ENCODE measurements at regions not wholly inside any gene's neighbourhood (a gene's known extent, or its start where the extent isn't known, plus 50 kb on each side); places are given as distances from the start of the nearest gene placed in this dataset.
A peak's percentile ranks its signal among the peaks of the same experiment; 100 is the strongest.

DNA sequence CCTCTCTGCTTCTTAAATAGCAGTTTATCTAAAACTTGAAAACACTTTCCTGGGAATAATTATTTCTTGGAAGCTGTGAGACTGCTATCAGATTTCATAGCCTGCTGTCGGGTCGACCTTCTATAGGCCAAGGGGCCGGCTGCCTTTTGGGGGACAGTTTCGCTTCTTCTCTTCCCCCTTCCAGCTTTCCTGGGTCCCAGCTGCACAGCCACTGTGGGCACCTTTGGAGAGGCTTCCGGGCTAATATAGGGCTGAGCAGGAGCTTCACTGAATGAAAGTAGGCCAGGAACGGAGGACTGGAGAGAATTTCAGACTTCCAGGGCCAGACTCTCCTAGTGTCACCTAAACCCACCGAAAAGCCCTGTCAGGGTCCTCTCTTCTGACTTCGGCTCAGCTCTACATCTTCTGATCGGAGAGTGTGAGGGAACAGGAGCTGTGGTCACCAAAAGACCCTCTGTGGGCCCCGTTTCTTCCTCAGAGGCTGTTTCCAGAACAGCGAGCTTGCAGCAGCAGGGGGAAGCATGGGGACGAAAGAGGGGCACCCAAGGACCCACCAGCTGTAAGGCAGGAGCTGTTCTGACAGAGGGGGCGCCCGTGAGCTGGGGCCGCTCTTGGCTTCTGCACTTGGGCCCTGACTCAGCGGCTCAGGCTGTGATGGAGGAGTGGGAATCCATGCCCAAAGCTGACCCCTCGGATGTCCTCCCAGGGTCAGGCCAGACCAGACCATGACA, 620.6 kb downstream of the BCOR start:
- peak overlapping the region in 1 of 3 donors; percentile 78 for H3K27ac Mint-ChIP-seq
- DNase-seq (no peak), ATAC-seq (ENCODE audit: low read depth in 2 of 2) (no peak)
- no peaks in the 10 kb centered on the region for H3K36me3 Mint-ChIP-seq
- Histone ChIP-seq H3K27ac (ENCODE audit: insufficient read depth, low read length, poor library complexity, severe bottlenecking) (no peak overlapping the region), H3K4me1 (ENCODE audit: control insufficient read depth, insufficient read depth, low read length, poor library complexity, severe bottlenecking) (no peaks in the 10 kb centered on the region), H3K27me3 (ENCODE audit: control insufficient read depth, insufficient read depth, low read length) (no peaks in the 10 kb centered on the region), H3K36me3 (ENCODE audit: control insufficient read depth, insufficient read depth, low read length) (no peaks in the 10 kb centered on the region), H3K4me3 (ENCODE audit: low read depth, low read length) (no peak overlapping the region), H3K9me3 (ENCODE audit: control insufficient read depth in 2 of 2, low read length in 2 of 2) (no peaks in the 10 kb centered on the region)
- peaks cover 0 to 11% (median 0%) of the 10 kb centered on the region in 4 donors for H3K4me1 Mint-ChIP-seq
- no peak overlapping the region for H3K4me3 Mint-ChIP-seq
- H3K27me3 Mint-ChIP-seq = peaks cover 3% of the 10 kb centered on the region
- H3K9me3 Mint-ChIP-seq = peaks cover 0 to 2% (median 0%) of the 10 kb centered on the region in 7 donors

DNA sequence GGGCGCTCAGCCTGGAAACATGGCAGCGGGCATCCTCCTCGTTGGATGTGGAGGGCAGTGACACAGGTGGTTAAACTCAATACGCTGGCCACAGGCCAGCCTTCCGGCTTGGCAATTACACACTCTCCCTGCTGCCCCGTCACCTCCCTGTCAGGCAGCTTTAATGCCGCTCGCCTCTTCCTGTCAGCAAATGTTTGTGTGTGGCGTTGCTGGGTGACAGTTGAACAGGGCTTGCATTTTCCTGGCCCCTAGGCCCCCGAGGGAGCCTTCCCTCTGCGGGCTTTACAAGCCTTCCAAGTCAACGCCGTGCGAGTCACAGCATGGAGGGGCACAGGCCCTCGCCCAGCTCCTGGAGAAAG, 620.0 kb downstream of the BCOR start:
- Mint-ChIP-seq H3K4me1 (peaks cover 0 to 11% (median 0%) of the 10 kb centered on the region in 4 donors), H3K36me3 (no peaks in the 10 kb centered on the region), H3K27me3 (peaks cover 6% of the 10 kb centered on the region), H3K27ac (peak overlapping the region in 2 of 3 donors; percentile 78 to 87), H3K4me3 (peak overlapping the region in 1 of 4 donors; percentile 3), H3K9me3 (peaks cover 0 to 2% (median 0%) of the 10 kb centered on the region in 7 donors)
- ATAC-seq (ENCODE audit: low read depth in 2 of 2) (peak; percentile 50 to 58), DNase-seq (peak in 2 of 3 donors; percentile 7 to 44)
- no peak overlapping the region for H3K27ac ChIP-seq (ENCODE audit: insufficient read depth, low read length, poor library complexity, severe bottlenecking)
- no peaks in the 10 kb centered on the region for H3K4me1 ChIP-seq (ENCODE audit: control insufficient read depth, insufficient read depth, low read length, poor library complexity, severe bottlenecking)
- H3K36me3 ChIP-seq (ENCODE audit: control insufficient read depth, insufficient read depth, low read length) = no peaks in the 10 kb centered on the region
- no peak overlapping the region for H3K4me3 ChIP-seq (ENCODE audit: low read depth, low read length)
- H3K27me3 ChIP-seq (ENCODE audit: control insufficient read depth, insufficient read depth, low read length) = no peaks in the 10 kb centered on the region
- no peaks in the 10 kb centered on the region for H3K9me3 ChIP-seq (ENCODE audit: control insufficient read depth in 2 of 2, low read length in 2 of 2)

DNA sequence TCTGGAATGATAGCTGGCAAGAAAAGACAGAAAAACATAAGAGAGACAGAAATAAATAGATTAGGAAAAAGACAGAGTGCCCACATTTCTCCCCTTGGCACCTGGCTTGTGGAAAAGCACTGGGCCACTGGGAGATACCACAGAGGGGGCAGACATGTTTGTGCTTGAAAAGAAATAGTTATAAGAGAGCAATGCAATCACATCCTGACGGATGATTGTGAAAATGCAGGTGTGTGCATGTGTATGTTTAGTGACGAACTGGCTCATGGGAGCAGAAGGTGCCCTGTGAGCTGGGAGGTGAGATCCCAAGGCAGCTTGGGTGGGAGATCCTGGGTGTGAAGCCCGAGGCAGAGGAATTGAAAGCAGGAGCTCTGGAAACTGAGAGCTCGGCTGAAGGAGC, 617.9 kb downstream of the BCOR start:
- H3K4me1 Mint-ChIP-seq = peaks cover 0 to 9% (median 0%) of the 10 kb centered on the region in 4 donors
- no peak for ATAC-seq (ENCODE audit: low read depth in 2 of 2)
- H3K27ac Mint-ChIP-seq = no peak overlapping the region
- no peak overlapping the region for H3K27ac ChIP-seq (ENCODE audit: insufficient read depth, low read length, poor library complexity, severe bottlenecking)
- H3K36me3 ChIP-seq (ENCODE audit: control insufficient read depth, insufficient read depth, low read length) = no peaks in the 10 kb centered on the region
- H3K4me3 Mint-ChIP-seq = no peak overlapping the region
- H3K27me3 Mint-ChIP-seq = peaks cover 6% of the 10 kb centered on the region
- H3K36me3 Mint-ChIP-seq = no peaks in the 10 kb centered on the region
- no peaks in the 10 kb centered on the region for H3K27me3 ChIP-seq (ENCODE audit: control insufficient read depth, insufficient read depth, low read length)
- H3K4me3 ChIP-seq (ENCODE audit: low read depth, low read length) = no peak overlapping the region
- no peak for DNase-seq
- H3K4me1 ChIP-seq (ENCODE audit: control insufficient read depth, insufficient read depth, low read length, poor library complexity, severe bottlenecking) = no peaks in the 10 kb centered on the region
- peaks cover 0 to 2% (median 0%) of the 10 kb centered on the region in 7 donors for H3K9me3 Mint-ChIP-seq
- H3K9me3 ChIP-seq (ENCODE audit: control insufficient read depth in 2 of 2, low read length in 2 of 2) = no peaks in the 10 kb centered on the region

DNA sequence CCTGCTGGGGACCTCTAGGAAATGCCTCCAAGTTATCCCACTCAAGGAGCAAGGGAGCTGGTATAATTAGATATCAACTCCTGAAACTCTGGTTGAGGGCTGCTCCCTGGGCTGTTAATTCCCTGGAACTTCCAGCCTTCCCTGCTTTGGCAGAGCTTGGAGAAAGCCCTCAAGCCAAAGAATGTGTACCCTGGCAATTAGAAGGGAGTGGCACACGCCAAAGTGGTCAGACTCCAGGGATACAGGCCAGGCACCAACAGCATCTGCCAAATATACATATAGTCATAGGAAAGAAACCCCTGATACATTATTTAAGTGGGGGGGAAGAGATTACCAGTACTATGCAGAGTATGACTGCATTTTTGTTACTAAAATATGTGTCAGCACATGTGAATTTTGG, 616.8 kb downstream of the BCOR start:
- H3K36me3 ChIP-seq (ENCODE audit: control insufficient read depth, insufficient read depth, low read length) = no peaks in the 10 kb centered on the region
- Mint-ChIP-seq H3K27ac (no peak overlapping the region), H3K9me3 (peaks cover 0 to 2% (median 0%) of the 10 kb centered on the region in 7 donors), H3K27me3 (peaks cover 6% of the 10 kb centered on the region), H3K4me3 (no peak overlapping the region), H3K4me1 (peaks cover 0 to 8% (median 0%) of the 10 kb centered on the region in 4 donors), H3K36me3 (no peaks in the 10 kb centered on the region)
- H3K4me1 ChIP-seq (ENCODE audit: control insufficient read depth, insufficient read depth, low read length, poor library complexity, severe bottlenecking) = no peaks in the 10 kb centered on the region
- H3K9me3 ChIP-seq (ENCODE audit: control insufficient read depth in 2 of 2, low read length in 2 of 2) = no peaks in the 10 kb centered on the region
- no peak for DNase-seq
- H3K27ac ChIP-seq (ENCODE audit: insufficient read depth, low read length, poor library complexity, severe bottlenecking) = no peak overlapping the region
- no peak for ATAC-seq (ENCODE audit: low read depth in 2 of 2)
- H3K27me3 ChIP-seq (ENCODE audit: control insufficient read depth, insufficient read depth, low read length) = no peaks in the 10 kb centered on the region
- no peak overlapping the region for H3K4me3 ChIP-seq (ENCODE audit: low read depth, low read length)

DNA sequence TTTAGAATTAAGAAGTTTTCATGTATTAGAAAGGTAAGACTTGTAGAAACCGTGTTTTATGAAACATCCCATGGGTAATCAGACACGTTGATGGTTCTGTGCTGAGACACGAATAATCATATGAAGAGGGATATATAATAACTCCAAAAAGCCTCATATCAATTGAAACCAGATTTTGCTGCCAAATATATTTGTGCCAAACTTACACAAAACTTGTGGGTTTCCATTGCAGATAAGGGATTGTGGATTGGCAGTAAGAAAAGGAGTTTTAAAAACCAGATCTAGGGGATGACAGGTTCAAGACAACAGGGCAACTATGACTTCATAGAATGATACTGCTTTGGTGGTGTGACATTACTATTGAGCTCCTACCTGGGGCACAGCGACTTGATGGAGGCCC, 616.1 kb downstream of the BCOR start:
- H3K9me3 ChIP-seq (ENCODE audit: control insufficient read depth in 2 of 2, low read length in 2 of 2) = no peaks in the 10 kb centered on the region
- H3K4me1 ChIP-seq (ENCODE audit: control insufficient read depth, insufficient read depth, low read length, poor library complexity, severe bottlenecking) = no peaks in the 10 kb centered on the region
- H3K36me3 ChIP-seq (ENCODE audit: control insufficient read depth, insufficient read depth, low read length) = no peaks in the 10 kb centered on the region
- Mint-ChIP-seq H3K27ac (no peak overlapping the region), H3K9me3 (no peaks in the 10 kb centered on the region), H3K4me1 (peaks cover 0 to 8% (median 0%) of the 10 kb centered on the region in 4 donors), H3K36me3 (no peaks in the 10 kb centered on the region), H3K27me3 (peaks cover 6% of the 10 kb centered on the region), H3K4me3 (no peak overlapping the region)
- ATAC-seq (ENCODE audit: low read depth in 2 of 2) (no peak), DNase-seq (no peak)
- H3K27me3 ChIP-seq (ENCODE audit: control insufficient read depth, insufficient read depth, low read length) = no peaks in the 10 kb centered on the region
- H3K4me3 ChIP-seq (ENCODE audit: low read depth, low read length) = no peak overlapping the region
- H3K27ac ChIP-seq (ENCODE audit: insufficient read depth, low read length, poor library complexity, severe bottlenecking) = no peak overlapping the region

DNA sequence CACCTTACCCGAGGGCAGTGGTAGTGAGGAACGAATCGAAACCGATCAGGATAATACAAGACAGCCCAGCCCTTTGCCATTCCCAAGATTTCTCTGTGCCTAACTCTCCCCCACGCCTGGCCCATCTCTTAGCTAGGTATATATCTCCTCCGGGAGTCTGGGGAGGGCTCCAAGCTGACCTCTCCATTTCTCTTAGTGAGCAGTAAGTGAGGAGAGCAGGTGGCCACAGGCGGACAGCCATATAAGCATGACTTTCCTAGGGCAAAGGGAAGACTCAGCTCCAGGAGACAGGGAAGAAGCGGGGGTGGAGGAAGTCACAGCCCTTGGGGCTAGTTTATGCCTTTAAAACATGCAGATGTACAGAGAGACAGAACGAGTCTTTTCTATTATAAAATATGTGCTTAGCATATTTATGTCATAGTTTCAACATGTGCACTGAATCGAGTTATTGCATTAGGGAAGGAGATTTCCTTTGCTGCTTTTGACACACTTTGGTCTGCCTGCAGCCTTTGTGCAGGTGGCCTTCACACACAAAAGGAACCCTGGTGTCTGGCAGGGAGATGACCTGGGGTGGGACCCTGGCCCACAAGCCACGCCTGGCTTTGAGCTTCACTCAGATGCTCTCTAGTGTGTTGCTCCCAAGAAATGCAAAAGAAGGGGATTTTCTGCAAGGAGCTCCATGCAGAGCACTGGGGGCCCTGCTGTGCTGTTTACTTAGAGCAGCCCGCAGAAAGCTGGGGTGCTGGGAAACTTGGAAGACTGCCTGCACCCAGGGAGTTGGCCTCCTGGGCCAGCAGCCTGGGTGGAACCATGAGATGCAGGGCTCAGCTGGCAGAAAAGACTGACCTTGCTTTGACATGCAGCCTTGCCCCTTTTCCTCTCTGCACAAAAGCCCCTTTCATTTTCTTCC, 613.3 kb downstream of the BCOR start:
- no peaks in the 10 kb centered on the region for H3K27me3 ChIP-seq (ENCODE audit: control insufficient read depth, insufficient read depth, low read length)
- DNase-seq (no peak), ATAC-seq (ENCODE audit: low read depth in 2 of 2) (no peak)
- H3K27me3 Mint-ChIP-seq = peaks cover 6% of the 10 kb centered on the region
- no peaks in the 10 kb centered on the region for H3K9me3 Mint-ChIP-seq
- no peaks in the 10 kb centered on the region for H3K9me3 ChIP-seq (ENCODE audit: control insufficient read depth in 2 of 2, low read length in 2 of 2)
- H3K4me1 ChIP-seq (ENCODE audit: control insufficient read depth, insufficient read depth, low read length, poor library complexity, severe bottlenecking) = peaks cover 4% of the 10 kb centered on the region
- no peaks in the 10 kb centered on the region for H3K36me3 ChIP-seq (ENCODE audit: control insufficient read depth, insufficient read depth, low read length)
- H3K27ac ChIP-seq (ENCODE audit: insufficient read depth, low read length, poor library complexity, severe bottlenecking) = no peak overlapping the region
- peaks cover 0 to 10% (median 2%) of the 10 kb centered on the region in 4 donors for H3K4me1 Mint-ChIP-seq
- H3K27ac Mint-ChIP-seq = no peak overlapping the region
- no peak overlapping the region for H3K4me3 Mint-ChIP-seq
- H3K36me3 Mint-ChIP-seq = no peaks in the 10 kb centered on the region
- H3K4me3 ChIP-seq (ENCODE audit: low read depth, low read length) = no peak overlapping the region

DNA sequence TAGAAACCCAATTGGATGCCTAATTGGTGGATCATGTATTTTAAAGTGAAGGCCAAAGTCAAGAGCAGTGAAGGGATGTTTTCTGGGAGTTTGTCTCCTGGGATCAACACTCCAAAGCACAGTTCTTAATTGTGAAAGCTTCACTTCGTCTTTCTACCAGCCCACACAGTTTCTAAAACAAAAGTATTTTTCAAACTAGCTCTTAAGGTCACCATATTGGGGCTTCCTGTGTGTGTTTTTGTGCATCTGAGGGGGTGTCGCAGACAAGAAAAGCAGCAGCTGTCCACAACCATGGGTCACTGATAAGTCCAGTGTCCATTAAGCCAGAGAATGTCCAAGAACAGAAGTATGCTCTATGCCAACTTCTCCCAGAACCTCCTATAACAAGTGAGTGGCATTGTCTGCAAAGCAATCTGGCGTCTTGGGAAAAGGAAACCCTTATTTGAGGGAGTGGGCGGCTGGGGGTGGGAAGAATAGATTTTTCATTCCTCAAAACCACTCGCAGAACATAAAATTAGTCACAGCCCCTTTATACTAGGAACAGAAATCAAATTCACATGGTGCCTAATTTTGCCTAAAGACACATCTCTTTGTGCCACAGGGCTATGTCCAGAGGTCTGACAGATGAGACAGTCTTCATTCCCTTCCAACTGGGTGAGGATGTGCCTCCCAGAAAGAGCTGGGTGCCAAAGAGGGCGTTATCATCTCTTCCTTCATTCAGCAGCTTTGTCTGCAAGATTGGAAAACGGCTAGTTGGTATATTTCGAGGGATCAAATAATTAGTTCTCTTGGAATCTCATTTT, 610.4 kb downstream of the BCOR start:
- peak overlapping the region in 2 of 3 donors; percentile 6 to 65 for H3K27ac Mint-ChIP-seq
- no peaks in the 10 kb centered on the region for H3K27me3 ChIP-seq (ENCODE audit: control insufficient read depth, insufficient read depth, low read length)

More for the DNA sequence above, 610.4 kb downstream of the BCOR start:
- ATAC-seq (ENCODE audit: low read depth in 2 of 2) = no peak
- peak overlapping the region in 1 of 4 donors; percentile 42 for H3K4me3 Mint-ChIP-seq
- Histone ChIP-seq H3K36me3 (ENCODE audit: control insufficient read depth, insufficient read depth, low read length) (no peaks in the 10 kb centered on the region), H3K4me3 (ENCODE audit: low read depth, low read length) (peak overlapping the region; percentile 2), H3K4me1 (ENCODE audit: control insufficient read depth, insufficient read depth, low read length, poor library complexity, severe bottlenecking) (peaks cover 18% of the 10 kb centered on the region), H3K9me3 (ENCODE audit: control insufficient read depth in 2 of 2, low read length in 2 of 2) (no peaks in the 10 kb centered on the region), H3K27ac (ENCODE audit: insufficient read depth, low read length, poor library complexity, severe bottlenecking) (no peak overlapping the region)
- peaks cover 1% of the 10 kb centered on the region for H3K27me3 Mint-ChIP-seq
- H3K4me1 Mint-ChIP-seq = peaks cover 0 to 29% (median 14%) of the 10 kb centered on the region in 4 donors
- H3K36me3 Mint-ChIP-seq = peaks cover 4% of the 10 kb centered on the region
- DNase-seq = peak in 1 of 3 donors; percentile 7
- no peaks in the 10 kb centered on the region for H3K9me3 Mint-ChIP-seq

Data from CD4-positive, CD25-positive, alpha-beta regulatory T cell (primary cell).